HCT116 (cell line): ENCODE measurements at regions not wholly inside any gene's neighbourhood (a gene's known extent, or its start where the extent isn't known, plus 50 kb on each side); places are given as distances from the start of the nearest gene placed in this dataset.

Experiments
- ATAC-seq: fragments of 200-7000 bp; cut with Tn5 transposase; 2 replicates; pipeline ENCODE4 v1.9.1; 2020; ENCODE audit warnings: mild to moderate bottlenecking, moderate library complexity
- BruUV-seq: library from RNA; stranded (reverse); fragments of 400-500 nt; replicated peaks from 2 replicates; lab custom pipeline; 2021; lab: Mats Ljungman, UMichigan
- CTCF ChIA-PET: fragments of 300-600 bp; sonication (Branson Sonifier 250); formaldehyde crosslinking; loops from one replicate; lab custom pipeline; 2021; ENCODE audit warnings: antibody characterized with exemption; lab: Charles Lee
- POLR2A ChIA-PET: fragments of 300-600, 350-600 bp; sonication (Branson Sonifier 250); formaldehyde crosslinking; loops from one replicate; lab custom pipeline; 2021; ENCODE audit warnings: antibody characterized with exemption; lab: Charles Lee
- RAD21 ChIA-PET, 2 experiments: fragments of 300-600 bp; sonication (Branson Sonifier 250); formaldehyde crosslinking; loops; one replicate each; lab custom pipeline; 2023; ENCODE audit warnings: low total read pairs in 2 of 2; ENCODE audit not compliant: uncharacterized antibody in 2 of 2, unreplicated experiment in 2 of 2, low non-redundant PET in 1 of 2; lab: Charles Lee
- DNase-seq: peaks from one replicate; pipeline ENCODE4 v3.0.0-alpha.2; 2010; ENCODE audit warnings: low read depth, low spot score
- H2AFZ ChIP-seq: fragments of 200-600 bp; shearing (Covaris generic), sonication (generic); 2 replicates; pipeline ENCODE4 v1.6.1; 2017; ENCODE audit warnings: low read depth, mixed run types, mixed read lengths, antibody characterized with exemption, low read length; ENCODE audit not compliant: poor library complexity, severe bottlenecking
- H3K27ac ChIP-seq: 2 replicates; pipeline ENCODE4 v1.5.1; 2012; ENCODE audit warnings: low read depth, low read length
- H3K27me3 ChIP-seq: fragments of 200-600 bp; sonication (generic); 2 replicates; pipeline ENCODE4 v1.6.1; 2016; ENCODE audit warnings: mixed run types, low read length, mixed read lengths; ENCODE audit not compliant: insufficient read depth
- H3K36me3 ChIP-seq, 2 experiments: fragments of 200-500 bp in 1 of 2; fragments of 200-600 bp in 1 of 2; sonication (Bioruptor generic) in 1 of 2; sonication (generic) in 1 of 2; 2 replicates each; pipeline versions ENCODE4 v1.5.1 to v1.6.1; 2014 to 2016; ENCODE audit warnings: low read length in 2 of 2, inconsistent platforms in 1 of 2, mixed read lengths in 1 of 2, mixed run types in 1 of 2; ENCODE audit not compliant: insufficient read depth in 2 of 2, control insufficient read depth in 1 of 2
- H3K4me1 ChIP-seq, 2 experiments: fragments of 200-600 bp in 1 of 2; sonication (generic) in 1 of 2; 2 replicates each; pipeline versions ENCODE4 v1.5.1 to v1.6.1; 2012 to 2017; ENCODE audit warnings: low read length in 2 of 2, inconsistent platforms in 1 of 2, mild to moderate bottlenecking in 1 of 2, mixed read lengths in 1 of 2, mixed run types in 1 of 2, moderate library complexity in 1 of 2; ENCODE audit not compliant: insufficient read depth in 2 of 2, control insufficient read depth in 1 of 2
- H3K4me2 ChIP-seq: fragments of 200-600 bp; sonication (generic); 2 replicates; pipeline ENCODE4 v1.6.1; 2017; ENCODE audit warnings: mixed run types, low read length, mixed read lengths
- H3K4me3 ChIP-seq, 2 experiments: fragments of 200-600 bp in 1 of 2; sonication (generic) in 1 of 2; replicated peaks in 1 of 2; 2 replicates each; pipeline ENCODE4 v1.5.1; 2011 to 2016; ENCODE audit warnings: low read length in 2 of 2, control low read depth in 1 of 2, low read depth in 1 of 2, mild to moderate bottlenecking in 1 of 2, mixed read lengths in 1 of 2, mixed run types in 1 of 2
- H3K79me2 ChIP-seq: fragments of 200-600 bp; sonication (generic); 2 replicates; pipeline ENCODE4 v1.6.1; 2017; ENCODE audit warnings: mild to moderate bottlenecking, mixed run types, low read length, moderate library complexity, mixed read lengths; ENCODE audit not compliant: insufficient read depth
- H3K9ac ChIP-seq: fragments of 200-600 bp; sonication (generic); 2 replicates; pipeline ENCODE4 v1.6.1; 2016; ENCODE audit warnings: low read length, mixed read lengths
- H3K9me2 ChIP-seq: fragments of 200-600 bp; sonication (generic), shearing (Covaris generic); 2 replicates; pipeline ENCODE4 v1.6.1; 2017; ENCODE audit warnings: mixed run types, mild to moderate bottlenecking, moderate library complexity; ENCODE audit not compliant: insufficient read depth
- H3K9me3 ChIP-seq, 2 experiments: fragments of 200-500 bp in 1 of 2; fragments of 200-600 bp in 1 of 2; sonication (Bioruptor generic) in 1 of 2; sonication (generic) in 1 of 2; 2 replicates each; pipeline ENCODE4 v1.6.1; 2014 to 2017; ENCODE audit warnings: low read length in 2 of 2, mixed read lengths in 2 of 2, inconsistent platforms in 1 of 2, low read depth in 1 of 2, mild to moderate bottlenecking in 1 of 2, mixed run types in 1 of 2, moderate library complexity in 1 of 2; ENCODE audit not compliant: control insufficient read depth in 1 of 2, insufficient read depth in 1 of 2
- H4K20me1 ChIP-seq: fragments of 200-600 bp; sonication (generic), shearing (Covaris generic); 2 replicates; pipeline ENCODE4 v1.6.1; 2017; ENCODE audit warnings: mixed run types, mild to moderate bottlenecking, moderate library complexity; ENCODE audit not compliant: insufficient read depth
- ATF3 ChIP-seq: IDR thresholded peaks from 2 replicates; pipeline ENCODE4 v1.6.1; 2012
- CBX3 ChIP-seq: IDR thresholded peaks from 2 replicates; pipeline ENCODE4 v1.6.1; 2012; ENCODE audit warnings: low read depth
- CEBPB ChIP-seq: IDR thresholded peaks from 2 replicates; pipeline ENCODE4 v1.6.1; 2012; ENCODE audit warnings: low read depth
- CTCF ChIP-seq, 3 experiments: fragments of 200-600 bp in 1 of 3; sonication (generic) in 1 of 3; IDR thresholded peaks in 2 of 3; conservative IDR thresholded peaks in 1 of 3; 2 replicates each; pipeline ENCODE4 v1.5.1; 2012 to 2017; ENCODE audit warnings: low read depth in 2 of 3, low read length in 2 of 3, antibody characterized with exemption in 1 of 3, borderline replicate concordance in 1 of 3, control low read depth in 1 of 3, mild to moderate bottlenecking in 1 of 3, mixed read lengths in 1 of 3, mixed run types in 1 of 3, moderate library complexity in 1 of 3; ENCODE audit not compliant: insufficient read depth in 1 of 3
- ELF1 ChIP-seq: IDR thresholded peaks from 2 replicates; pipeline ENCODE4 v1.6.1; 2012; ENCODE audit warnings: low read depth, borderline replicate concordance
- EZH2phosphoT487 ChIP-seq: fragments of 200-600 bp; IDR thresholded peaks from 2 replicates; pipeline ENCODE4 v1.6.1; 2018; ENCODE audit warnings: antibody characterized with exemption, borderline replicate concordance
- POLR2AphosphoS5 ChIP-seq: IDR thresholded peaks from 2 replicates; pipeline ENCODE4 v1.6.1; 2011; ENCODE audit warnings: mild to moderate bottlenecking, low read depth, low read length, moderate library complexity
- RAD21 ChIP-seq: IDR thresholded peaks from 2 replicates; pipeline ENCODE4 v1.6.1; 2012; ENCODE audit warnings: low read depth, mild to moderate bottlenecking
- SRF ChIP-seq: IDR thresholded peaks from 2 replicates; pipeline ENCODE4 v1.6.1; 2012; ENCODE audit warnings: low read depth
- YY1 ChIP-seq: IDR thresholded peaks from 2 replicates; pipeline ENCODE4 v1.6.1; 2011; ENCODE audit warnings: low read length, low read depth, moderate library complexity, mild to moderate bottlenecking; ENCODE audit not compliant: insufficient replicate concordance; ENCODE audit errors: extremely low read depth
- ZFX ChIP-seq: fragments of 450-650 bp; IDR thresholded peaks from 2 replicates; pipeline ENCODE4 v1.6.1; 2017
- ZNF274 ChIP-seq: fragments of 200-500 bp; sonication (Bioruptor generic); IDR thresholded peaks from 2 replicates; pipeline ENCODE4 v1.6.1; 2014; ENCODE audit warnings: mild to moderate bottlenecking, low read depth, low read length, inconsistent platforms
- intact Hi-C: fragments of 100-400 bp; cut with micrococcal nuclease; formaldehyde crosslinking; loops from 2 replicates; pipeline ENCODE4 v1.10.0; 2022
- TF ChIP-seq, protein P1 (sequence below): IDR thresholded peaks from 2 replicates; pipeline ENCODE4 v1.6.1; 2012; ENCODE audit warnings: low read depth
- TF ChIP-seq, protein P2 (sequence below): IDR thresholded peaks from 2 replicates; pipeline ENCODE4 v1.6.1; 2011; ENCODE audit warnings: mild to moderate bottlenecking, low read length, moderate library complexity; ENCODE audit not compliant: insufficient replicate concordance; ENCODE audit errors: extremely low read depth

GRCh38 chr11:45041596-45041995, 90.9 kb upstream of the TP53I11 start:
- no peak overlapping the region for H2AFZ ChIP-seq
- no TSS peak for BruUV-seq
- intact Hi-C loops, result no loop called here
- H3K9me2 ChIP-seq, result no peaks in the 10 kb centered on the region
- no peak for TF ChIP-seq CBX3
- TF ChIP-seq SRF, result no peak
- TF ChIP-seq RAD21, result no peak
- TF ChIP-seq ZNF274, result no peak
- no peak for TF ChIP-seq ELF1
- no peak for TF ChIP-seq CEBPB
- TF ChIP-seq YY1, result no peak
- TF ChIP-seq, protein P1, sequence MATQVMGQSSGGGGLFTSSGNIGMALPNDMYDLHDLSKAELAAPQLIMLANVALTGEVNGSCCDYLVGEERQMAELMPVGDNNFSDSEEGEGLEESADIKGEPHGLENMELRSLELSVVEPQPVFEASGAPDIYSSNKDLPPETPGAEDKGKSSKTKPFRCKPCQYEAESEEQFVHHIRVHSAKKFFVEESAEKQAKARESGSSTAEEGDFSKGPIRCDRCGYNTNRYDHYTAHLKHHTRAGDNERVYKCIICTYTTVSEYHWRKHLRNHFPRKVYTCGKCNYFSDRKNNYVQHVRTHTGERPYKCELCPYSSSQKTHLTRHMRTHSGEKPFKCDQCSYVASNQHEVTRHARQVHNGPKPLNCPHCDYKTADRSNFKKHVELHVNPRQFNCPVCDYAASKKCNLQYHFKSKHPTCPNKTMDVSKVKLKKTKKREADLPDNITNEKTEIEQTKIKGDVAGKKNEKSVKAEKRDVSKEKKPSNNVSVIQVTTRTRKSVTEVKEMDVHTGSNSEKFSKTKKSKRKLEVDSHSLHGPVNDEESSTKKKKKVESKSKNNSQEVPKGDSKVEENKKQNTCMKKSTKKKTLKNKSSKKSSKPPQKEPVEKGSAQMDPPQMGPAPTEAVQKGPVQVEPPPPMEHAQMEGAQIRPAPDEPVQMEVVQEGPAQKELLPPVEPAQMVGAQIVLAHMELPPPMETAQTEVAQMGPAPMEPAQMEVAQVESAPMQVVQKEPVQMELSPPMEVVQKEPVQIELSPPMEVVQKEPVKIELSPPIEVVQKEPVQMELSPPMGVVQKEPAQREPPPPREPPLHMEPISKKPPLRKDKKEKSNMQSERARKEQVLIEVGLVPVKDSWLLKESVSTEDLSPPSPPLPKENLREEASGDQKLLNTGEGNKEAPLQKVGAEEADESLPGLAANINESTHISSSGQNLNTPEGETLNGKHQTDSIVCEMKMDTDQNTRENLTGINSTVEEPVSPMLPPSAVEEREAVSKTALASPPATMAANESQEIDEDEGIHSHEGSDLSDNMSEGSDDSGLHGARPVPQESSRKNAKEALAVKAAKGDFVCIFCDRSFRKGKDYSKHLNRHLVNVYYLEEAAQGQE, result no peak
- TF ChIP-seq CTCF (IDR thresholded peaks at IDR 0.05 in 2 of 3, conservative IDR thresholded peaks at IDR 0.05 in 1 of 3; ENCODE audit: borderline replicate concordance in 1 of 3, insufficient read depth in 1 of 3, low read depth in 2 of 3, low read length in 2 of 3), result no peak
- TF ChIP-seq EZH2phosphoT487, result no peak
- no peak for TF ChIP-seq ATF3
- TF ChIP-seq, protein P2, sequence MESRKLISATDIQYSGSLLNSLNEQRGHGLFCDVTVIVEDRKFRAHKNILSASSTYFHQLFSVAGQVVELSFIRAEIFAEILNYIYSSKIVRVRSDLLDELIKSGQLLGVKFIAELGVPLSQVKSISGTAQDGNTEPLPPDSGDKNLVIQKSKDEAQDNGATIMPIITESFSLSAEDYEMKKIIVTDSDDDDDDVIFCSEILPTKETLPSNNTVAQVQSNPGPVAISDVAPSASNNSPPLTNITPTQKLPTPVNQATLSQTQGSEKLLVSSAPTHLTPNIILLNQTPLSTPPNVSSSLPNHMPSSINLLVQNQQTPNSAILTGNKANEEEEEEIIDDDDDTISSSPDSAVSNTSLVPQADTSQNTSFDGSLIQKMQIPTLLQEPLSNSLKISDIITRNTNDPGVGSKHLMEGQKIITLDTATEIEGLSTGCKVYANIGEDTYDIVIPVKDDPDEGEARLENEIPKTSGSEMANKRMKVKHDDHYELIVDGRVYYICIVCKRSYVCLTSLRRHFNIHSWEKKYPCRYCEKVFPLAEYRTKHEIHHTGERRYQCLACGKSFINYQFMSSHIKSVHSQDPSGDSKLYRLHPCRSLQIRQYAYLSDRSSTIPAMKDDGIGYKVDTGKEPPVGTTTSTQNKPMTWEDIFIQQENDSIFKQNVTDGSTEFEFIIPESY, result no peak
- TF ChIP-seq ZFX, result no peak
- no peak for TF ChIP-seq POLR2AphosphoS5
- 0 out of 4 replicates have a peak, but pooled peaks cover 0 to 3% of the 10 kb centered on the region in 2 experiments for H3K9me3 ChIP-seq
- no peak for DNase-seq
- no peaks in the 10 kb centered on the region for H3K27me3 ChIP-seq
- CTCF ChIA-PET, result no interaction called here
- H3K4me1 ChIP-seq, result peaks cover 6 to 15% of the 10 kb centered on the region in 2 experiments; a peak in 3 of 4 replicates
- POLR2A ChIA-PET, result no interaction called here
- no peak overlapping the region for H3K9ac ChIP-seq
- H3K79me2 ChIP-seq, result no peaks in the 10 kb centered on the region
- H3K27ac ChIP-seq, result no peak overlapping the region
- ATAC-seq, result no peak
- H3K4me3 ChIP-seq, result no peak overlapping the region
- H4K20me1 ChIP-seq, result no peaks in the 10 kb centered on the region
- H3K36me3 ChIP-seq, result no peaks in the 10 kb centered on the region
- RAD21 ChIA-PET, result no interaction called here
- no peak overlapping the region for H3K4me2 ChIP-seq
